Neural progenitor cell (in vitro differentiated cells): ENCODE measurements at regions not wholly inside any gene's neighbourhood (a gene's known extent, or its start where the extent isn't known, plus 50 kb on each side); places are given as distances from the start of the nearest gene placed in this dataset.

Source experiments
- CTCF ChIP-seq: fragments of 200-600 bp; sonication (generic); IDR thresholded peaks from 2 replicates; pipeline ENCODE4 v1.5.1; 2017; ENCODE audit warnings: antibody characterized with exemption, mild to moderate bottlenecking
- EZH2 ChIP-seq: fragments of 200-600 bp; sonication (generic); IDR thresholded peaks from 2 replicates; pipeline ENCODE4 v1.6.1; 2017; ENCODE audit warnings: antibody characterized with exemption, mild to moderate bottlenecking, moderate library complexity

GRCh38 chr6:167479901-167480648, 155.2 kb downstream of the TTLL2 start:
- TF ChIP-seq CTCF (no peak), EZH2 (no peak)
